GM23338 (cell line): ENCODE measurements at regions not wholly inside any gene's neighbourhood (a gene's known extent, or its start where the extent isn't known, plus 50 kb on each side); places are given as distances from the start of the nearest gene placed in this dataset.

ENCODE experiments used
- CREB1 ChIP-seq: fragments of 250-450 bp; sonication (Bioruptor Pico); IDR thresholded peaks from 2 replicates; pipeline ENCODE4 v1.5.0; 2020; ENCODE audit warnings: low read depth, mild to moderate bottlenecking, moderate library complexity
- CTCF ChIP-seq, 2 experiments: fragments of 200-600 bp in 1 of 2; sonication (generic) in 1 of 2; conservative IDR thresholded peaks; 2 replicates each; pipeline versions ENCODE4 v1.5.1 to v1.6.1; 2016 to 2017; ENCODE audit warnings: antibody characterized with exemption in 2 of 2, low read depth in 2 of 2, mild to moderate bottlenecking in 2 of 2, moderate library complexity in 1 of 2
- EZH2 ChIP-seq: fragments of 200-600 bp; sonication (generic); IDR thresholded peaks from one replicate; pipeline ENCODE4 v1.8.0; 2017; ENCODE audit warnings: antibody characterized with exemption, mild to moderate bottlenecking, low read depth; ENCODE audit not compliant: unreplicated experiment
- EZH2phosphoT487 ChIP-seq: fragments of 200-600 bp; sonication (generic); IDR thresholded peaks from one replicate; pipeline ENCODE4 v1.8.1; 2018; ENCODE audit warnings: antibody characterized with exemption; ENCODE audit not compliant: unreplicated experiment
- ZNF331 ChIP-seq: fragments of 250-450 bp; sonication (Bioruptor Pico); IDR thresholded peaks from 2 replicates; pipeline ENCODE4 v1.5.0; 2020; ENCODE audit warnings: low read depth, mild to moderate bottlenecking, moderate library complexity
- TF ChIP-seq, protein P1 (sequence below): IDR thresholded peaks from one replicate; pipeline ENCODE4 v1.6.1; 2018; ENCODE audit warnings: antibody characterized with exemption; ENCODE audit not compliant: unreplicated experiment

GRCh38 chr2:2765176-2765800, 434.2 kb upstream of the MYT1L start:
- TF ChIP-seq CTCF (conservative IDR thresholded peaks at IDR 0.05; ENCODE audit: low read depth in 2 of 2) (no peak), EZH2 (no peak), ZNF331 (no peak), CREB1 (CRISPR knock-in tag) (no peak), EZH2phosphoT487 (no peak)
- TF ChIP-seq, protein P1, sequence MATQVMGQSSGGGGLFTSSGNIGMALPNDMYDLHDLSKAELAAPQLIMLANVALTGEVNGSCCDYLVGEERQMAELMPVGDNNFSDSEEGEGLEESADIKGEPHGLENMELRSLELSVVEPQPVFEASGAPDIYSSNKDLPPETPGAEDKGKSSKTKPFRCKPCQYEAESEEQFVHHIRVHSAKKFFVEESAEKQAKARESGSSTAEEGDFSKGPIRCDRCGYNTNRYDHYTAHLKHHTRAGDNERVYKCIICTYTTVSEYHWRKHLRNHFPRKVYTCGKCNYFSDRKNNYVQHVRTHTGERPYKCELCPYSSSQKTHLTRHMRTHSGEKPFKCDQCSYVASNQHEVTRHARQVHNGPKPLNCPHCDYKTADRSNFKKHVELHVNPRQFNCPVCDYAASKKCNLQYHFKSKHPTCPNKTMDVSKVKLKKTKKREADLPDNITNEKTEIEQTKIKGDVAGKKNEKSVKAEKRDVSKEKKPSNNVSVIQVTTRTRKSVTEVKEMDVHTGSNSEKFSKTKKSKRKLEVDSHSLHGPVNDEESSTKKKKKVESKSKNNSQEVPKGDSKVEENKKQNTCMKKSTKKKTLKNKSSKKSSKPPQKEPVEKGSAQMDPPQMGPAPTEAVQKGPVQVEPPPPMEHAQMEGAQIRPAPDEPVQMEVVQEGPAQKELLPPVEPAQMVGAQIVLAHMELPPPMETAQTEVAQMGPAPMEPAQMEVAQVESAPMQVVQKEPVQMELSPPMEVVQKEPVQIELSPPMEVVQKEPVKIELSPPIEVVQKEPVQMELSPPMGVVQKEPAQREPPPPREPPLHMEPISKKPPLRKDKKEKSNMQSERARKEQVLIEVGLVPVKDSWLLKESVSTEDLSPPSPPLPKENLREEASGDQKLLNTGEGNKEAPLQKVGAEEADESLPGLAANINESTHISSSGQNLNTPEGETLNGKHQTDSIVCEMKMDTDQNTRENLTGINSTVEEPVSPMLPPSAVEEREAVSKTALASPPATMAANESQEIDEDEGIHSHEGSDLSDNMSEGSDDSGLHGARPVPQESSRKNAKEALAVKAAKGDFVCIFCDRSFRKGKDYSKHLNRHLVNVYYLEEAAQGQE = no peak
